ENCODE measurements at regions not wholly inside any gene's neighbourhood (a gene's known extent, or its start where the extent isn't known, plus 50 kb on each side); places are given as distances from the start of the nearest gene placed in this dataset.

GRCh38 chr5:109469896-109470662, 60.3 kb upstream of the PJA2 start:
- DNase-seq = no peak

GRCh38 chr5:109468737-109469420, 59.1 kb upstream of the PJA2 start:
- peak in 47 of 51 donors; percentile 6 to 93 (median 76) for DNase-seq

DNA sequence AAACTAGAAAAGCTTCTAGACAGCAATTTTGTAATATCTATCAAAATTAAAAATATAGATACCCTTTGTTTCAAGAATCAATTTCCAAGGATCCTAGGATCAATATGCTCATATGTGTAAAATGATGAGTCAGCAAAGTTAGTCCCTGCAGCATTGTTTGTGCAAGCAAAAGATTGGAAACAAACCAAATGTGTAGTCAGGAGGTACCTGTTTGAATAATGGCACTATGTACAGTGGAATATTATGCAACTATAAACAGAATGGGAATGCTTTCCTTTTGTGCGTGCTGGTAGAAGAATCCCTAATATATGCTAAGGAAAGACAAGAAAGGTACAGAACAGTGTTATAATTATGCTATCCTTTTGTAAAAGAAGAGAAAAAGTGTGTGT, 58.5 kb upstream of the PJA2 start:
- DNase-seq = no peak

DNA sequence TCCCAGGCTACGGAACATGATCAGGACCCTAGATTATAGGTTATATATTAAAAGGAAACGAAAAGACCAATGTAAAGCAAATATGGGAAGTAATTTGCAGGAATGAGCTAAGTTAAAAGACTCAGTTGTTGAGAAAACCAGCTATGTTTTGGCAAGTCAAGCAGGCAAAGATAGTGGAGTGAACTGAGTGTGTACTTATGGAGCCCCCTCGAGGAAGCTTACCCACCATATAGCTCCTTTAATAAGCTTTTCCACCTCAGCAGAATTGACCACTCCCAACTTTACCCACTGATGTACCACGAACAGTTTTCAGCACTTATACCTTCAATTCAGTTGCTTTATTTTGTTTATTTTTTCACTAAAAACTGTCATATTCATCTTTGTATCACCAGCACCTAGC, 57.3 kb upstream of the PJA2 start:
- no peak for DNase-seq

Measured in hypothalamus (tissue), 51 donors.